ENCODE measurements at regions not wholly inside any gene's neighbourhood (a gene's known extent, or its start where the extent isn't known, plus 50 kb on each side); places are given as distances from the start of the nearest gene placed in this dataset.

- no peak overlapping the region for H3K9ac ChIP-seq (ENCODE audit: low read length)
- H3K4me3 ChIP-seq (ENCODE audit: low read depth, low read length): no peak overlapping the region
- no peak overlapping the region for H3K27ac ChIP-seq (ENCODE audit: low read depth, low read length)
- no peaks in the 10 kb centered on the region for H3K4me1 ChIP-seq (ENCODE audit: control insufficient read depth, insufficient read depth, low read length)
- peaks cover 14% of the 10 kb centered on the region; the same call in 1 of the 2 replicates for H3K9me3 ChIP-seq (ENCODE audit: control insufficient read depth, insufficient read depth, low read depth, low read length)
- H3K36me3 ChIP-seq (ENCODE audit: control insufficient read depth, insufficient read depth, low read length): no peaks in the 10 kb centered on the region
- peaks cover 38% of the 10 kb centered on the region for H3K27me3 ChIP-seq (ENCODE audit: control insufficient read depth, insufficient read depth, low read length)
Observed at GRCh38 chr6:29884261-29884660, 56.6 kb downstream of the HLA-G start.

GRCh38 chr6:29886701-29887100 is 55.6 kb upstream of the HLA-A start:
- no peaks in the 10 kb centered on the region for H3K4me1 ChIP-seq (ENCODE audit: control insufficient read depth, insufficient read depth, low read length)
- H3K27ac ChIP-seq (ENCODE audit: low read depth, low read length): no peak overlapping the region
- peaks cover 51% of the 10 kb centered on the region for H3K27me3 ChIP-seq (ENCODE audit: control insufficient read depth, insufficient read depth, low read length)
- no peaks in the 10 kb centered on the region for H3K36me3 ChIP-seq (ENCODE audit: control insufficient read depth, insufficient read depth, low read length)
- H3K9me3 ChIP-seq (ENCODE audit: control insufficient read depth, insufficient read depth, low read depth, low read length): peaks cover 2% of the 10 kb centered on the region; the same call in 1 of the 2 replicates
- H3K9ac ChIP-seq (ENCODE audit: low read length): no peak overlapping the region
- H3K4me3 ChIP-seq (ENCODE audit: low read depth, low read length): no peak overlapping the region

GRCh38 chr6:29887330-29887818 is 55.0 kb upstream of the HLA-A start:
- Histone ChIP-seq H3K9me3 (ENCODE audit: control insufficient read depth, insufficient read depth, low read depth, low read length) (peaks cover 2% of the 10 kb centered on the region; the same call in 1 of the 2 replicates), H3K4me1 (ENCODE audit: control insufficient read depth, insufficient read depth, low read length) (no peaks in the 10 kb centered on the region), H3K36me3 (ENCODE audit: control insufficient read depth, insufficient read depth, low read length) (no peaks in the 10 kb centered on the region), H3K27ac (ENCODE audit: low read depth, low read length) (no peak overlapping the region), H3K4me3 (ENCODE audit: low read depth, low read length) (peak overlapping the region; percentile 67), H3K9ac (ENCODE audit: low read length) (no peak overlapping the region), H3K27me3 (ENCODE audit: control insufficient read depth, insufficient read depth, low read length) (peaks cover 51% of the 10 kb centered on the region)

GRCh38 chr6:29887819-29888776 is 54.2 kb upstream of the HLA-A start:
- Histone ChIP-seq H3K4me1 (ENCODE audit: control insufficient read depth, insufficient read depth, low read length) (no peaks in the 10 kb centered on the region), H3K9ac (ENCODE audit: low read length) (peak overlapping the region; percentile 33), H3K27me3 (ENCODE audit: control insufficient read depth, insufficient read depth, low read length) (peaks cover 51% of the 10 kb centered on the region), H3K36me3 (ENCODE audit: control insufficient read depth, insufficient read depth, low read length) (no peaks in the 10 kb centered on the region), H3K9me3 (ENCODE audit: control insufficient read depth, insufficient read depth, low read depth, low read length) (peaks cover 2% of the 10 kb centered on the region; the same call in 1 of the 2 replicates), H3K27ac (ENCODE audit: low read depth, low read length) (no peak overlapping the region), H3K4me3 (ENCODE audit: low read depth, low read length) (peak overlapping the region; percentile 67)
